Mesothelial cell of epicardium (in vitro differentiated cells): ENCODE measurements at regions not wholly inside any gene's neighbourhood (a gene's known extent, or its start where the extent isn't known, plus 50 kb on each side); places are given as distances from the start of the nearest gene placed in this dataset.

Experiments
- DNase-seq, 2 experiments: peaks; one replicate each; pipeline ENCODE4 v3.0.0; 2021; ENCODE audit warnings: low spot score in 2 of 2; ENCODE audit not compliant: unreplicated experiment in 2 of 2
- H3K27ac Mint-ChIP-seq: 2 replicates; pipeline ENCODE4 v1.8.0; 2021; ENCODE audit warnings: mixed read lengths
- H3K27me3 Mint-ChIP-seq: 2 replicates; pipeline ENCODE4 v1.8.0; 2021; ENCODE audit warnings: low read depth, mixed read lengths
- H3K36me3 Mint-ChIP-seq: 2 replicates; pipeline ENCODE4 v1.8.0; 2021; ENCODE audit warnings: mixed read lengths
- H3K4me1 Mint-ChIP-seq: 2 replicates; pipeline ENCODE4 v1.8.0; 2021; ENCODE audit warnings: mixed read lengths
- H3K4me3 Mint-ChIP-seq: 2 replicates; pipeline ENCODE4 v1.8.0; 2021; ENCODE audit warnings: mild to moderate bottlenecking, moderate library complexity, mixed read lengths
- H3K9me3 Mint-ChIP-seq: 2 replicates; pipeline ENCODE4 v1.8.0; 2021; ENCODE audit warnings: mixed read lengths
- TF ChIP-seq, protein P1 (sequence below): fragments of 200-600 bp; sonication (generic); IDR thresholded peaks from one replicate; pipeline ENCODE4 v1.5.0; 2021; ENCODE audit warnings: antibody characterized with exemption; ENCODE audit not compliant: unreplicated experiment

DNA sequence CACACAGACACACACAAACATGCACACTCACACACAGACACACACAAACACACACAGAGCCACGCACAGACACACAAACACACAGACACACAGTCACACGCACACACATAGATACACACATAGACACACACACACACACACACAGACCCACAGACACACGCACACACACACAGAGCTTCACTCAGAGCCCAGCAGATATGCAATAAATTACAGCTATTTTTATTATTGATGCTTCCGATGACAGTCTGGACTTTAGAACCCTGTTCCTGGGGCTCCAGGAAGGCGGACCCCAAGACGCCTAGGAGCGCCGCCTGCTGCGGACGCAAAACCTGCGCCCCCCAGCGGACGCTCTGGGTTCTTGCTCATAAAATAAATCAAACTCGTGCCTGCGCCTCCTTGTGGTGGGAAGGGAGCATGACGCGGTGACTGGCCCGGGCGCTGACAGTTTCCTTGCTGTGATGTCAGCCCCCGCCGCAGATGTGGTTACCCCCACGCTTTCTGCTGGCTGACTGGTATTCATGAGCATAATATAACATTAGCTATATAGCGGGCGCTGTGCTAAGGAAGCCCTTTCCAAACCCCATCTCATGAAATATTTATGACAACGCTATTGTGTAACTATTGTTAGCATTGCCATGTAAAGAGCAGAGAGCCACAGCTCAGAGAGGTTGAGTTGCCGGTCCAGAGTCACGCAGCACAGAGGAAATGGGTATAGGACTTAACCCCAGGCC, 64.4 kb upstream of the TM9SF2 start:
- TF ChIP-seq, protein P1, sequence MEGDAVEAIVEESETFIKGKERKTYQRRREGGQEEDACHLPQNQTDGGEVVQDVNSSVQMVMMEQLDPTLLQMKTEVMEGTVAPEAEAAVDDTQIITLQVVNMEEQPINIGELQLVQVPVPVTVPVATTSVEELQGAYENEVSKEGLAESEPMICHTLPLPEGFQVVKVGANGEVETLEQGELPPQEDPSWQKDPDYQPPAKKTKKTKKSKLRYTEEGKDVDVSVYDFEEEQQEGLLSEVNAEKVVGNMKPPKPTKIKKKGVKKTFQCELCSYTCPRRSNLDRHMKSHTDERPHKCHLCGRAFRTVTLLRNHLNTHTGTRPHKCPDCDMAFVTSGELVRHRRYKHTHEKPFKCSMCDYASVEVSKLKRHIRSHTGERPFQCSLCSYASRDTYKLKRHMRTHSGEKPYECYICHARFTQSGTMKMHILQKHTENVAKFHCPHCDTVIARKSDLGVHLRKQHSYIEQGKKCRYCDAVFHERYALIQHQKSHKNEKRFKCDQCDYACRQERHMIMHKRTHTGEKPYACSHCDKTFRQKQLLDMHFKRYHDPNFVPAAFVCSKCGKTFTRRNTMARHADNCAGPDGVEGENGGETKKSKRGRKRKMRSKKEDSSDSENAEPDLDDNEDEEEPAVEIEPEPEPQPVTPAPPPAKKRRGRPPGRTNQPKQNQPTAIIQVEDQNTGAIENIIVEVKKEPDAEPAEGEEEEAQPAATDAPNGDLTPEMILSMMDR = peak; percentile 100
- Mint-ChIP-seq H3K36me3 (no peaks in the 10 kb centered on the region), H3K4me3 (peak overlapping the region; percentile 32), H3K4me1 (peaks cover 28% of the 10 kb centered on the region), H3K27ac (no peak overlapping the region), H3K9me3 (no peaks in the 10 kb centered on the region), H3K27me3 (peaks cover 10% of the 10 kb centered on the region)
- DNase-seq = peak; percentile 71 to 92

DNA sequence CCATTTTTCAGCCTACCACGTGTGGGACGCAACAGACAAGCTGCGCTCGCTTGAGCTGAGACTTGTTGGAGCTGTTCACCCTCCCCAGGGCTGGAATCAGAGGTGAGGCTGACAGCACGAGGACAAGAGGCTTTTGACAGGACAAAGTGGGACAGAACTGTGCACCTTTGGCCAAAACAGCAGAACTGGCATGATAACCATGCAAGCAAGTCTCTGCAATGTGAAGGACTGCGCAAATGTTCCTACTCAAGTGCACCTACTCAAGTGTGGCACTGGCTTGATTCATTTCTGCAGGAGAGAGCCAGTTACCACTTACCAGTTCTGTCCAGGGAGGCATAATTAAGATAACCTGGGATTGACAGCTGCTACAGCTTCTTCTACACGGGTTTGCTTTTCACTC, 62.2 kb upstream of the TM9SF2 start:
- no peak overlapping the region for H3K27ac Mint-ChIP-seq
- TF ChIP-seq, protein P1 = no peak
- no peak for DNase-seq
- no peaks in the 10 kb centered on the region for H3K9me3 Mint-ChIP-seq
- H3K36me3 Mint-ChIP-seq = no peaks in the 10 kb centered on the region
- peaks cover 21% of the 10 kb centered on the region for H3K4me1 Mint-ChIP-seq
- no peak overlapping the region for H3K4me3 Mint-ChIP-seq
- H3K27me3 Mint-ChIP-seq = peaks cover 10% of the 10 kb centered on the region

DNA sequence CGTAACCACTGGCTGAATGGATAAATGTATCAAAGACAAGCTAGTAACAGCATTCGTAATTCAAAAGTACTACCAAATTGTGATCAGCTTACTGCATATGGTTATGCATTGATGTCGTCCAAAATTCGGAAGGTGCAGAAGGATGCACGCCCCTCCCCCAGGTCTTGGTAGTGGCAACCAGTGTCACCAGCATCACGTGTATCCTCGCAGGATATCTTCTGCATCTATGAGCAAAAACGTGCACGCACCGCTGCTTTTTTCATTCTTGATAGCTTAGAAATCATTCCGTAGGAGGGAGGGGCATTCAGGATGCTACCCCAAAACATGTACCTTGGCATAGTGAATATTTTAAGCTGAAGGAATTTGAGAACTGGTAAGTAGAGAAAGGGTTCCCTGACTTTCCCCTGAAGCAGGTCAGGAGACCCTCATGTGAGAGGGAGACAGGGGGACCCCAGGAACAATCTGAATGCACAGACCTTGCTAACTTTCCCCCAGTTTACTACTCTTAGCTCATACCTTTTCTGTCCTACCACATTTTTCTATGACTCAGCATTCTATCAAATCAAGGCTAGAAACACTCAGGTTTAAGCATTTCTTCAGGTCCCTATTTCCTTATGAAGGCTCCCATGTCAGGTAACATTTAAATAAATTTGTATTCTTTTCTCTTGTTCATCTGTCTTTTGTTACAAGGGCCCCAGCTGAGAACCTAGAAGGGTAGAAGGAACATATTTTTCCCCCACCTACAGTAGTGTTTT, 61.2 kb upstream of the TM9SF2 start:
- Mint-ChIP-seq H3K9me3 (no peaks in the 10 kb centered on the region), H3K4me1 (peaks cover 21% of the 10 kb centered on the region), H3K27me3 (peaks cover 10% of the 10 kb centered on the region), H3K4me3 (no peak overlapping the region), H3K36me3 (no peaks in the 10 kb centered on the region), H3K27ac (no peak overlapping the region)
- TF ChIP-seq, protein P1 = no peak
- no peak for DNase-seq

DNA sequence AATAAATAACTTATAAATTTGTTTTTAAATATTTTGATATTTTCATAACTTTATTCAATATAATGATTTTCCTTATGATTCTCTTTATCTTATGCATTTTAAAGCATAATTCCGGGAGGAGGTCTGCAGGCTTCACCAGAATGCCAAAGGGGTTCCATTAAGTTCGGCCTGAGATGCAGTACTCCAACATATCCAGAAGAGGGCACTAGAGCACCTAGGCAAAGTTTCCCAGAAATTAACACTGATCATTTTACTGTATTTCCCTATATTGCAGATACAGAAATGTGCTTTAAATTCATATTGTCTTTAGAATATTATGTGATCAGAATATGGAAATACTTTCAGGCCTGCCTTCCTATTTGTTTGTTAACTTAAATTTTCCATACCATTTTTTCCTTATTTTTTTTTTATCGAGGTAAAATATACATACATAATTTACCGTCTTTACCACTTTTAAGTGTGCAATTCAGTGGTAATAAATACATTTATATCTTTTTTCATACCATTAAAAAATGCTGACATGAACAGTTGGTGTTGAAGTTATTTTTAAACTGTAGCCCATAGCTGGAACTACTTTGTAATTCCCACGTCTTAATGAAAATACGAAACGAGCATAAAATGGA, 58.9 kb upstream of the TM9SF2 start:
- no peak overlapping the region for H3K4me3 Mint-ChIP-seq
- TF ChIP-seq, protein P1 = peak; percentile 92
- H3K9me3 Mint-ChIP-seq = no peaks in the 10 kb centered on the region
- no peaks in the 10 kb centered on the region for H3K36me3 Mint-ChIP-seq
- peaks cover 10% of the 10 kb centered on the region for H3K27me3 Mint-ChIP-seq
- H3K27ac Mint-ChIP-seq = no peak overlapping the region
- no peak for DNase-seq
- peaks cover 12% of the 10 kb centered on the region for H3K4me1 Mint-ChIP-seq

DNA sequence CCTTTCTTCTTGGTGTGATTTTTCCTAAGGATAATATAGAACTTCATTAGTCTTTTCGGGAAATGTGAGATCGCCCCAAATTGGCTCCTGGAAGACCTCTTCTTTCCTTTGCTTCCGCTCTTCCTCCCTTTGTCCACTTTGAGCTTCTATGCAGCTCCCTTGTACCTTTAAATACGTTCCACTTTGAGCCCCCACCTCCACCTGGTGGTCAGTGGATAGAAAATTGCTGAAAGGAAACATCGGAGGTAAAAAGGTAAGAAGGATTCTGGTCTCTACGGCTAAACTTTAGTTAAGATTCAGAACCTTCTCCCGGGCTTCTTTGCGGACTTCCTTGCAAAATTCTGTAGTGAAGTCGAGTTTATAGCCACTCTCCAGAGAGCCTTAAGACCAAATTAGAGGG, 55.0 kb upstream of the TM9SF2 start:
- Mint-ChIP-seq H3K4me3 (no peak overlapping the region), H3K9me3 (no peaks in the 10 kb centered on the region), H3K27ac (no peak overlapping the region), H3K36me3 (no peaks in the 10 kb centered on the region), H3K4me1 (no peaks in the 10 kb centered on the region), H3K27me3 (no peaks in the 10 kb centered on the region)
- TF ChIP-seq, protein P1 = no peak
- no peak for DNase-seq
